Neural cell (in vitro differentiated cells): ENCODE measurements at regions not wholly inside any gene's neighbourhood (a gene's known extent, or its start where the extent isn't known, plus 50 kb on each side); places are given as distances from the start of the nearest gene placed in this dataset.

Source experiments
- CTCF ChIP-seq: fragments of 450-650 bp; IDR thresholded peaks from 2 replicates; pipeline ENCODE4 v1.5.1; 2014; ENCODE audit warnings: antibody characterized with exemption, mild to moderate bottlenecking, moderate library complexity; ENCODE audit not compliant: poor library complexity, severe bottlenecking
- EZH2 ChIP-seq: fragments of 200-600, 300-800 bp; shearing (Covaris generic), sonication (generic); IDR thresholded peaks from 2 replicates; pipeline ENCODE4 v1.6.1; 2014; ENCODE audit warnings: antibody characterized with exemption, low read length, borderline replicate concordance, mild to moderate bottlenecking; ENCODE audit not compliant: insufficient read depth, poor library complexity, severe bottlenecking
- MXI1 ChIP-seq: fragments of 450-650 bp; conservative IDR thresholded peaks from 2 replicates; pipeline ENCODE4 v1.6.1; 2014; ENCODE audit warnings: antibody characterized with exemption, mild to moderate bottlenecking; ENCODE audit not compliant: poor library complexity, severe bottlenecking
- REST ChIP-seq: IDR thresholded peaks from 2 replicates; pipeline ENCODE4 v1.6.1; 2012; ENCODE audit warnings: borderline replicate concordance
- SMC3 ChIP-seq: fragments of 450-650 bp; conservative IDR thresholded peaks from 2 replicates; pipeline ENCODE4 v1.6.1; 2014; ENCODE audit warnings: antibody characterized with exemption, mild to moderate bottlenecking, moderate library complexity; ENCODE audit not compliant: poor library complexity
- TAF1 ChIP-seq: IDR thresholded peaks from 2 replicates; pipeline ENCODE4 v1.6.1; 2012; ENCODE audit warnings: low read depth

GRCh38 chr2:195479407-195479806 lies 177.6 kb upstream of the SLC39A10 start:
- TF ChIP-seq MXI1: no peak
- no peak for TF ChIP-seq CTCF
- TF ChIP-seq TAF1: no peak
- TF ChIP-seq SMC3: no peak
- TF ChIP-seq EZH2: no peak
- no peak for TF ChIP-seq REST
